PC-9 (cell line): ENCODE measurements at regions not wholly inside any gene's neighbourhood (a gene's known extent, or its start where the extent isn't known, plus 50 kb on each side); places are given as distances from the start of the nearest gene placed in this dataset.

Source experiments
- CTCF ChIP-seq: fragments of 200-600 bp; sonication (generic); conservative IDR thresholded peaks from 2 replicates; pipeline ENCODE4 v1.6.1; 2017; ENCODE audit warnings: mixed run types, antibody characterized with exemption, mild to moderate bottlenecking, moderate library complexity
- EZH2 ChIP-seq: fragments of 200-600 bp; sonication (generic); IDR thresholded peaks from 2 replicates; pipeline ENCODE4 v1.8.0; 2017; ENCODE audit warnings: antibody characterized with exemption, low read depth

- TF ChIP-seq CTCF (no peak), EZH2 (no peak)
These were observed 421.1 kb upstream of the CELF4 start for GRCh38 chr18:37986665-37987064.
